Daoy (cell line): ENCODE measurements at regions not wholly inside any gene's neighbourhood (a gene's known extent, or its start where the extent isn't known, plus 50 kb on each side); places are given as distances from the start of the nearest gene placed in this dataset.
"Not testable (repeated sequence)": the region's sequence is repeated elsewhere in the genome, so short reads cannot be mapped to it uniquely, and the experiment has no call there.

Experiments
- DNase-seq: peaks from one replicate; pipeline ENCODE4 v3.0.0-alpha.2; 2015; ENCODE audit warnings: low read depth

- no peak for DNase-seq
Measured at GRCh38 chr11:37442576-37442975, 844.5 kb upstream of the RAG2 start.

GRCh38 chr11:37431633-37432230 is 833.7 kb upstream of the RAG2 start:
- not testable (repeated sequence) for DNase-seq

GRCh38 chr11:37430966-37431632 is 833.1 kb upstream of the RAG2 start:
- not testable (repeated sequence) for DNase-seq

- no peak for DNase-seq
Measured at GRCh38 chr11:37422511-37422910, 824.5 kb upstream of the RAG2 start.

- no peak for DNase-seq
Measured at GRCh38 chr11:37411289-37411688, 813.3 kb upstream of the RAG2 start.

- no peak for DNase-seq
Measured at GRCh38 chr11:37409124-37409523, 811.1 kb upstream of the RAG2 start.

GRCh38 chr11:37407461-37407860 is 809.4 kb upstream of the RAG2 start:
- DNase-seq, result no peak

- DNase-seq, result no peak
Measured at GRCh38 chr11:37406651-37407050, 808.6 kb upstream of the RAG2 start.

GRCh38 chr11:37404231-37404630 is 806.2 kb upstream of the RAG2 start:
- no peak for DNase-seq

GRCh38 chr11:37402663-37403062 is 804.6 kb upstream of the RAG2 start:
- DNase-seq, result no peak

- no peak for DNase-seq
Measured at GRCh38 chr11:37394236-37394870, 796.3 kb upstream of the RAG2 start.

GRCh38 chr11:37391615-37392014 is 793.6 kb upstream of the RAG2 start:
- DNase-seq, result no peak

- DNase-seq, result no peak
Measured at GRCh38 chr11:37390576-37391083, 792.6 kb upstream of the RAG2 start.

GRCh38 chr11:37378958-37379357 is 780.9 kb upstream of the RAG2 start:
- DNase-seq, result no peak

- no peak for DNase-seq
Measured at GRCh38 chr11:37372667-37373066, 774.6 kb upstream of the RAG2 start.

- no peak for DNase-seq
Measured at GRCh38 chr11:37371346-37371970, 773.4 kb upstream of the RAG2 start.

GRCh38 chr11:37370817-37371216 is 772.8 kb upstream of the RAG2 start:
- no peak for DNase-seq

GRCh38 chr11:37364246-37364839 is 766.3 kb upstream of the RAG2 start:
- DNase-seq, result no peak

GRCh38 chr11:37353192-37353591 is 755.2 kb upstream of the RAG2 start:
- DNase-seq, result no peak

GRCh38 chr11:37352485-37352884 is 754.4 kb upstream of the RAG2 start:
- no peak for DNase-seq

GRCh38 chr11:37343290-37343689 is 745.3 kb upstream of the RAG2 start:
- DNase-seq, result no peak

GRCh38 chr11:37336401-37336800 is 738.4 kb upstream of the RAG2 start:
- DNase-seq, result no peak
